ENCODE measurements at regions not wholly inside any gene's neighbourhood (a gene's known extent, or its start where the extent isn't known, plus 50 kb on each side); places are given as distances from the start of the nearest gene placed in this dataset.
A peak's percentile ranks its signal among the peaks of the same experiment; 100 is the strongest.

GRCh38 chrX:96407981-96408380, 276.7 kb upstream of the DIAPH2 start:
- peaks cover 3% of the 10 kb centered on the region for H3K9me3 Mint-ChIP-seq
- H3K4me3 Mint-ChIP-seq = peak overlapping the region in 1 of 3 experiments; percentile 6

GRCh38 chrX:96410927-96411326, 273.7 kb upstream of the DIAPH2 start:
- Mint-ChIP-seq H3K4me1 (peaks cover 28% of the 10 kb centered on the region), H3K27ac (peak overlapping the region; percentile 61 to 78 (median 76)), H3K4me3 (no peak overlapping the region), H3K9me3 (peaks cover 3% of the 10 kb centered on the region), H3K27me3 (ENCODE audit: low read depth) (no peaks in the 10 kb centered on the region), H3K36me3 (ENCODE audit: low read depth) (no peaks in the 10 kb centered on the region)
- no peak for TF ChIP-seq CTCF (IDR thresholded peaks at IDR 0.05; ENCODE audit: unreplicated experiment in 3 of 3)

More at GRCh38 chrX:96407981-96408380, 276.7 kb upstream of the DIAPH2 start:
- H3K4me1 Mint-ChIP-seq = peaks cover 33% of the 10 kb centered on the region
- H3K27me3 Mint-ChIP-seq (ENCODE audit: low read depth) = no peaks in the 10 kb centered on the region
- H3K36me3 Mint-ChIP-seq (ENCODE audit: low read depth) = no peaks in the 10 kb centered on the region
- peak overlapping the region; percentile 93 to 97 (median 95) for H3K27ac Mint-ChIP-seq
- no peak for TF ChIP-seq CTCF (IDR thresholded peaks at IDR 0.05; ENCODE audit: unreplicated experiment in 3 of 3)

GRCh38 chrX:96417695-96418094, 266.9 kb upstream of the DIAPH2 start:
- Mint-ChIP-seq H3K27me3 (ENCODE audit: low read depth) (no peaks in the 10 kb centered on the region), H3K4me3 (no peak overlapping the region), H3K36me3 (ENCODE audit: low read depth) (no peaks in the 10 kb centered on the region), H3K27ac (no peak overlapping the region), H3K4me1 (peaks cover 23% of the 10 kb centered on the region), H3K9me3 (no peaks in the 10 kb centered on the region)
- no peak for TF ChIP-seq CTCF (IDR thresholded peaks at IDR 0.05; ENCODE audit: unreplicated experiment in 3 of 3)

GRCh38 chrX:96424007-96424406, 260.6 kb upstream of the DIAPH2 start:
- H3K27me3 Mint-ChIP-seq (ENCODE audit: low read depth) = no peaks in the 10 kb centered on the region
- TF ChIP-seq CTCF (IDR thresholded peaks at IDR 0.05; ENCODE audit: unreplicated experiment in 3 of 3) = no peak
- H3K9me3 Mint-ChIP-seq = peaks cover 7% of the 10 kb centered on the region
- H3K4me3 Mint-ChIP-seq = no peak overlapping the region
- H3K27ac Mint-ChIP-seq = peak overlapping the region in 2 of 3 experiments; percentile 20 to 78
- H3K4me1 Mint-ChIP-seq = peaks cover 38% of the 10 kb centered on the region
- H3K36me3 Mint-ChIP-seq (ENCODE audit: low read depth) = no peaks in the 10 kb centered on the region

GRCh38 chrX:96425200-96425599, 259.4 kb upstream of the DIAPH2 start:
- TF ChIP-seq CTCF (IDR thresholded peaks at IDR 0.05; ENCODE audit: unreplicated experiment in 3 of 3) = no peak
- no peak overlapping the region for H3K4me3 Mint-ChIP-seq
- peak overlapping the region in 1 of 3 experiments; percentile 78 for H3K27ac Mint-ChIP-seq
- H3K9me3 Mint-ChIP-seq = peaks cover 7% of the 10 kb centered on the region
- H3K27me3 Mint-ChIP-seq (ENCODE audit: low read depth) = peaks cover 3% of the 10 kb centered on the region
- H3K36me3 Mint-ChIP-seq (ENCODE audit: low read depth) = no peaks in the 10 kb centered on the region
- H3K4me1 Mint-ChIP-seq = peaks cover 27% of the 10 kb centered on the region

GRCh38 chrX:96430756-96431455, 253.7 kb upstream of the DIAPH2 start:
- Mint-ChIP-seq H3K27me3 (ENCODE audit: low read depth) (peaks cover 3% of the 10 kb centered on the region), H3K4me1 (peaks cover 6% of the 10 kb centered on the region), H3K27ac (no peak overlapping the region), H3K9me3 (peaks cover 7% of the 10 kb centered on the region), H3K4me3 (no peak overlapping the region), H3K36me3 (ENCODE audit: low read depth) (no peaks in the 10 kb centered on the region)
- no peak for TF ChIP-seq CTCF (IDR thresholded peaks at IDR 0.05; ENCODE audit: unreplicated experiment in 3 of 3)

Data from nephron (organoid).